H1 (cell line): ENCODE measurements at regions not wholly inside any gene's neighbourhood (a gene's known extent, or its start where the extent isn't known, plus 50 kb on each side); places are given as distances from the start of the nearest gene placed in this dataset.

Experiments
- CTCF ChIA-PET: fragments of 300-600 bp; sonication (Branson Sonifier 250); formaldehyde crosslinking; loops from one replicate; lab custom pipeline; 2021; ENCODE audit not compliant: partially characterized antibody; lab: Charles Lee
- POLR2A ChIA-PET: fragments of 300-600 bp; sonication (Branson Sonifier 250); formaldehyde crosslinking; loops from one replicate; lab custom pipeline; 2021; ENCODE audit warnings: inconsistent platforms; ENCODE audit not compliant: partially characterized antibody; lab: Charles Lee
- DNase-seq, 2 experiments: peaks; one replicate each; pipeline versions ENCODE4 v3.0.0 to v3.0.0-alpha.2; 2010 to 2022; ENCODE audit warnings: low spot score in 2 of 2, low read depth in 1 of 2, mixed read lengths in 1 of 2
- FAIRE-seq: peaks from 2 replicates; lab custom pipeline; 2011; peaks lifted over from hg19 to GRCh38; lab: Jason Lieb, UNC
- H2AFZ ChIP-seq: 2 replicates; pipeline ENCODE4 v1.8.1; 2012; ENCODE audit warnings: low read length, inconsistent platforms
- H2AK5ac ChIP-seq: 2 replicates; pipeline ENCODE4 v1.6.1; 2013; ENCODE audit warnings: low read depth, low read length
- H2BK120ac ChIP-seq: replicated peaks from 2 replicates; pipeline ENCODE3; 2013; ENCODE audit warnings: low read depth, low read length, inconsistent platforms
- H2BK12ac ChIP-seq: 2 replicates; pipeline ENCODE4 v1.6.1; 2013; ENCODE audit warnings: low read depth, low read length
- H2BK15ac ChIP-seq: 2 replicates; pipeline ENCODE4 v1.6.1; 2013; ENCODE audit warnings: low read length
- H2BK20ac ChIP-seq: 2 replicates; pipeline ENCODE4 v1.6.1; 2013; ENCODE audit warnings: low read length
- H2BK5ac ChIP-seq: 2 replicates; pipeline ENCODE4 v1.6.1; 2013; ENCODE audit warnings: low read depth, low read length
- H3K14ac ChIP-seq: 2 replicates; pipeline ENCODE4 v1.6.1; 2013; ENCODE audit warnings: inconsistent platforms; ENCODE audit not compliant: insufficient read length
- H3K18ac ChIP-seq: 2 replicates; pipeline ENCODE4 v1.6.1; 2013; ENCODE audit warnings: low read length; ENCODE audit errors: extremely low read depth
- H3K23ac ChIP-seq: 2 replicates; pipeline ENCODE4 v1.6.1; 2013; ENCODE audit warnings: inconsistent platforms; ENCODE audit not compliant: insufficient read length
- H3K23me2 ChIP-seq: 2 replicates; pipeline ENCODE4 v1.6.1; 2013; ENCODE audit warnings: low read depth, low read length
- H3K27ac ChIP-seq: 2 replicates; pipeline ENCODE4 v1.6.1; 2011; ENCODE audit warnings: low read depth, low read length, inconsistent platforms
- H3K27me3 ChIP-seq, 4 experiments: replicated peaks in 1 of 4; 1 replicate in 1 of 4; 2 replicates in 3 of 4; pipeline versions ENCODE4 v1.6.1 to v1.8.1; 2011 to 2013; ENCODE audit warnings: low read length in 3 of 4, mild to moderate bottlenecking in 3 of 4, inconsistent platforms in 2 of 4, mixed read lengths in 2 of 4, moderate library complexity in 1 of 4; ENCODE audit not compliant: control insufficient read depth in 3 of 4, insufficient read depth in 3 of 4; ENCODE audit errors: extremely low read depth in 1 of 4
- H3K36me3 ChIP-seq, 4 experiments: 2 replicates each; pipeline versions ENCODE4 v1.6.1 to v1.8.1; 2011 to 2013; ENCODE audit warnings: mild to moderate bottlenecking in 4 of 4, low read length in 3 of 4, moderate library complexity in 2 of 4, control low read depth in 1 of 4, inconsistent platforms in 1 of 4; ENCODE audit not compliant: insufficient read depth in 4 of 4, control insufficient read depth in 2 of 4
- H3K4ac ChIP-seq: replicated peaks from 2 replicates; pipeline ENCODE3; 2013; ENCODE audit warnings: low read length, low read depth, mixed read lengths, inconsistent platforms; ENCODE audit not compliant: insufficient read length
- H3K4me1 ChIP-seq, 4 experiments: replicated peaks in 1 of 4; 1 replicate in 1 of 4; 2 replicates in 3 of 4; pipeline versions ENCODE4 v1.6.1 to v1.8.1; 2011 to 2013; ENCODE audit warnings: low read length in 3 of 4, inconsistent platforms in 2 of 4, mixed read lengths in 1 of 4; ENCODE audit not compliant: insufficient read depth in 4 of 4, control insufficient read depth in 3 of 4
- H3K4me2 ChIP-seq, 2 experiments: 2 replicates each; pipeline versions ENCODE4 v1.6.1 to v1.8.1; 2011 to 2013; ENCODE audit warnings: low read depth in 2 of 2, low read length in 2 of 2, control low read depth in 1 of 2, inconsistent platforms in 1 of 2, mild to moderate bottlenecking in 1 of 2; ENCODE audit not compliant: insufficient read depth in 1 of 2
- H3K4me3 ChIP-seq, 4 experiments: fragments of 200-600, 300-600 bp in 1 of 4; sonication (generic), shearing (Covaris generic), sonication (Bioruptor Twin) in 1 of 4; 2 replicates each; pipeline versions ENCODE4 v1.5.1 to v1.8.1; 2011 to 2016; ENCODE audit warnings: low read length in 4 of 4, low read depth in 3 of 4, control low read depth in 2 of 4, inconsistent platforms in 2 of 4, mild to moderate bottlenecking in 2 of 4, mixed read lengths in 1 of 4, moderate library complexity in 1 of 4; ENCODE audit not compliant: insufficient read depth in 2 of 4; ENCODE audit errors: extremely low read depth in 1 of 4
- H3K56ac ChIP-seq: replicated peaks from 2 replicates; pipeline ENCODE3; 2013; ENCODE audit warnings: low read depth, mild to moderate bottlenecking, mixed read lengths, low read length, inconsistent platforms; ENCODE audit not compliant: insufficient read length
- H3K79me1 ChIP-seq: 2 replicates; pipeline ENCODE4 v1.6.1; 2013; ENCODE audit warnings: low read depth, low read length, control low read depth
- H3K79me2 ChIP-seq, 2 experiments: 2 replicates each; pipeline versions ENCODE4 v1.6.1 to v1.8.1; 2012 to 2013; ENCODE audit warnings: low read length in 2 of 2, mild to moderate bottlenecking in 2 of 2, inconsistent platforms in 1 of 2; ENCODE audit not compliant: insufficient read depth in 2 of 2, control insufficient read depth in 1 of 2
- H3K9ac ChIP-seq, 4 experiments: replicated peaks in 1 of 4; 1 replicate in 1 of 4; 2 replicates in 3 of 4; pipeline versions ENCODE4 v1.6.1 to v1.8.1; 2011 to 2013; ENCODE audit warnings: low read depth in 3 of 4, low read length in 3 of 4, control low read depth in 2 of 4, mild to moderate bottlenecking in 2 of 4, moderate library complexity in 2 of 4, inconsistent platforms in 1 of 4; ENCODE audit errors: extremely low read depth in 1 of 4
- H3K9me3 ChIP-seq, 2 experiments: 2 replicates each; pipeline versions ENCODE4 v1.6.1 to v1.8.1; 2012 to 2013; ENCODE audit warnings: mild to moderate bottlenecking in 2 of 2, moderate library complexity in 2 of 2, control low read depth in 1 of 2, inconsistent platforms in 1 of 2, low read depth in 1 of 2, low read length in 1 of 2, mixed read lengths in 1 of 2; ENCODE audit not compliant: insufficient read depth in 2 of 2
- H4K20me1 ChIP-seq, 2 experiments: replicated peaks in 1 of 2; 2 replicates each; pipeline versions ENCODE3 to v1.8.1; 2011 to 2013; ENCODE audit warnings: inconsistent platforms in 2 of 2, low read length in 2 of 2, mild to moderate bottlenecking in 1 of 2; ENCODE audit not compliant: insufficient read depth in 2 of 2, control insufficient read depth in 1 of 2
- H4K5ac ChIP-seq: 2 replicates; pipeline ENCODE4 v1.6.1; 2013; ENCODE audit warnings: low read length, low read depth, mixed read lengths, inconsistent platforms; ENCODE audit not compliant: insufficient read length
- H4K8ac ChIP-seq: 2 replicates; pipeline ENCODE4 v1.8.0; 2013; ENCODE audit warnings: mild to moderate bottlenecking, moderate library complexity, low read length, inconsistent platforms; ENCODE audit not compliant: insufficient read depth; ENCODE audit errors: extremely low read depth
- H4K91ac ChIP-seq: replicated peaks from 2 replicates; pipeline ENCODE3; 2013; ENCODE audit warnings: low read length, mixed read lengths, inconsistent platforms; ENCODE audit not compliant: insufficient read length
- RAD21 ChIP-seq, 2 experiments: IDR thresholded peaks in 1 of 2; conservative IDR thresholded peaks in 1 of 2; 2 replicates each; pipeline ENCODE4 v1.6.1; 2011; ENCODE audit warnings: low read depth in 2 of 2, low read length in 2 of 2, improper control_type of control experiment in 1 of 2, inconsistent platforms in 1 of 2, mild to moderate bottlenecking in 1 of 2, moderate library complexity in 1 of 2
- SIRT6 ChIP-seq: IDR thresholded peaks from one replicate; pipeline ENCODE4 v1.7.1; 2012; ENCODE audit warnings: low read length, inconsistent platforms
- WGBS, 2 experiments: shearing (Covaris generic) in 1 of 2; methylation state at CpG; one replicate each; pipeline versions ENCODE4 v1.1.6 to v1.1.7; 2013 to 2015; ENCODE audit warnings: low lambda C conversion rate in 2 of 2, mixed read lengths in 2 of 2, inconsistent platforms in 1 of 2, low coverage in 1 of 2, missing lambda C conversion rate in 1 of 2; ENCODE audit not compliant: insufficient replicate concordance in 2 of 2, insufficient coverage in 1 of 2, insufficient read length in 1 of 2; ENCODE audit errors: extremely low coverage in 1 of 2, missing lambda C conversion rate in 1 of 2; 5-methylcytosine and 5-hydroxymethylcytosine counted together
- TF ChIP-seq, protein P1 (sequence below), 3 experiments: IDR thresholded peaks; 1 replicate in 2 of 3; 2 replicates in 1 of 3; pipeline versions ENCODE4 v1.5.1 to v1.6.1; 2011; ENCODE audit warnings: low read length in 3 of 3, mild to moderate bottlenecking in 3 of 3, inconsistent platforms in 2 of 3, low read depth in 1 of 3, moderate library complexity in 1 of 3; ENCODE audit not compliant: insufficient read depth in 1 of 3; ENCODE audit errors: control extremely low read depth in 1 of 3

GRCh38 chr21:36640721-36641244, 58.1 kb upstream of the SIM2 start:
- Histone ChIP-seq H3K56ac (no peak overlapping the region), H3K23ac (no peak overlapping the region), H3K36me3 (no peaks in the 10 kb centered on the region), H2AFZ (no peak overlapping the region), H3K79me2 (no peaks in the 10 kb centered on the region), H4K5ac (no peak overlapping the region), H3K27ac (no peak overlapping the region), H2BK15ac (no peak overlapping the region), H3K9me3 (no peaks in the 10 kb centered on the region), H3K9ac (no peak overlapping the region), H2BK5ac (no peak overlapping the region), H4K91ac (no peak overlapping the region), H2BK120ac (no peak overlapping the region), H3K18ac (no peak overlapping the region), H2BK20ac (no peak overlapping the region), H3K4me1 (no peaks in the 10 kb centered on the region), H2AK5ac (no peak overlapping the region), H2BK12ac (no peak overlapping the region), H3K4me2 (no peak overlapping the region), H4K20me1 (no peaks in the 10 kb centered on the region), H3K4ac (no peak overlapping the region), H3K4me3 (no peak overlapping the region), H3K79me1 (no peaks in the 10 kb centered on the region), H3K27me3 (no peaks in the 10 kb centered on the region; a peak in 1 of 7 replicates), H4K8ac (no peak overlapping the region), H3K23me2 (no peaks in the 10 kb centered on the region), H3K14ac (no peak overlapping the region)
- DNase-seq (no peak), FAIRE-seq (no peak)
- CTCF ChIA-PET: interaction anchor here (0.8 to 2.4 kb wide), 12 partner anchors 10 to 295 kb away, joined by 3 to 6 read pairs (median 4); no protein-coding TSS in a partner anchor
- POLR2A ChIA-PET: no interaction called here
- TF ChIP-seq, protein P1, sequence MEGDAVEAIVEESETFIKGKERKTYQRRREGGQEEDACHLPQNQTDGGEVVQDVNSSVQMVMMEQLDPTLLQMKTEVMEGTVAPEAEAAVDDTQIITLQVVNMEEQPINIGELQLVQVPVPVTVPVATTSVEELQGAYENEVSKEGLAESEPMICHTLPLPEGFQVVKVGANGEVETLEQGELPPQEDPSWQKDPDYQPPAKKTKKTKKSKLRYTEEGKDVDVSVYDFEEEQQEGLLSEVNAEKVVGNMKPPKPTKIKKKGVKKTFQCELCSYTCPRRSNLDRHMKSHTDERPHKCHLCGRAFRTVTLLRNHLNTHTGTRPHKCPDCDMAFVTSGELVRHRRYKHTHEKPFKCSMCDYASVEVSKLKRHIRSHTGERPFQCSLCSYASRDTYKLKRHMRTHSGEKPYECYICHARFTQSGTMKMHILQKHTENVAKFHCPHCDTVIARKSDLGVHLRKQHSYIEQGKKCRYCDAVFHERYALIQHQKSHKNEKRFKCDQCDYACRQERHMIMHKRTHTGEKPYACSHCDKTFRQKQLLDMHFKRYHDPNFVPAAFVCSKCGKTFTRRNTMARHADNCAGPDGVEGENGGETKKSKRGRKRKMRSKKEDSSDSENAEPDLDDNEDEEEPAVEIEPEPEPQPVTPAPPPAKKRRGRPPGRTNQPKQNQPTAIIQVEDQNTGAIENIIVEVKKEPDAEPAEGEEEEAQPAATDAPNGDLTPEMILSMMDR (IDR thresholded peaks at IDR 0.05; ENCODE audit: control extremely low read depth in 1 of 3, insufficient read depth in 1 of 3, low read depth in 1 of 3, low read length in 3 of 3): peak; percentile 30 to 51 (median 31)
- TF ChIP-seq RAD21 (IDR thresholded peaks at IDR 0.05 in 1 of 2, conservative IDR thresholded peaks at IDR 0.05 in 1 of 2; ENCODE audit: low read depth in 2 of 2, low read length in 2 of 2) (peak; percentile 68 to 73), SIRT6 (no peak)
- 80% methylated on average over 15 of the region's 15 CpGs; no CpG with 5 or more reads in 1 of the 2 experiments for WGBS, 2 experiments
